ENCODE measurements at regions not wholly inside any gene's neighbourhood (a gene's known extent, or its start where the extent isn't known, plus 50 kb on each side); places are given as distances from the start of the nearest gene placed in this dataset.
"Not testable (repeated sequence)": the region's sequence is repeated elsewhere in the genome, so short reads cannot be mapped to it uniquely, and the experiment has no call there.

GRCh38 chr14:86775896-86776295 is 1217.1 kb downstream of the GALC start:
- DNase-seq: not testable (repeated sequence)

DNA sequence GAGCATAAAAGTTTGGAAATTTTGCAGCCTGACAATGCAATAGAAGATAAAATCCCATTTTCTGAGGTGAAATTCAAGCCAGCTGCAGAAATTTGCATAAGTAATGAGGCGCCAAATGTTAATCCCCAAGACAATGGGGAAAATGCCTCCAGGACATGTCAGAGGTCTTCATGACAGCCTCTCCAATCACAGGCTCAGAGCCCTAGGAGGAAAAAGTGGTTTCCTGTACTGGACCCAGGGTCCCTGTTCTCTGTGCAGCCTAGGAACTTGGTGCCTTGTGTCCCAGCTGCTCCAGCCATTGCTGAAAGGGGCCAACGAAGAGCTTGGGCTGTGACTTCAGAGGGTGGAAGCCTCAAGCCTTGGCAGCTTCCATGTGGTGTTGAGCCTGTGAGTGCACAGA is 1218.1 kb downstream of the GALC start:
- DNase-seq: no peak

- no peak for DNase-seq
These were observed 1220.9 kb downstream of the GALC start for GRCh38 chr14:86772075-86772474.

DNA sequence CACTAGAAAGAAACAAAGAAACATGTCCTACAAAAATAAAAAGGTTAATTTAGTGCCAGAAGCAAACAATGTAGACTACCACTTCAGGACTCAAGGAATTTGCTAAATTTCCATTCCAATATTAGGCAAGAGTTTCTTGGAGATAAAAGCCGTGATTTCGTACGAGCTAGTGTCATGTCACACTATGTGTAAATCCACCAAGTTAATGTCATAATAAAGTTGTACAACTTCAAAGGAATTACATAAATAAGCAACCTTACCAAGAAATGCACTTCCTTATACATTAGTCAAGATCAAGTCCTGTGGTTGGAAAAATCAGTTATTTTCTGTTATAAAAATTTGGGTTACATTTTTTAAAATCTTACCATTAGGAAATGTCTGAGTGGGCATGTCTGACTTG is 1222.8 kb downstream of the GALC start:
- no peak for DNase-seq

DNA sequence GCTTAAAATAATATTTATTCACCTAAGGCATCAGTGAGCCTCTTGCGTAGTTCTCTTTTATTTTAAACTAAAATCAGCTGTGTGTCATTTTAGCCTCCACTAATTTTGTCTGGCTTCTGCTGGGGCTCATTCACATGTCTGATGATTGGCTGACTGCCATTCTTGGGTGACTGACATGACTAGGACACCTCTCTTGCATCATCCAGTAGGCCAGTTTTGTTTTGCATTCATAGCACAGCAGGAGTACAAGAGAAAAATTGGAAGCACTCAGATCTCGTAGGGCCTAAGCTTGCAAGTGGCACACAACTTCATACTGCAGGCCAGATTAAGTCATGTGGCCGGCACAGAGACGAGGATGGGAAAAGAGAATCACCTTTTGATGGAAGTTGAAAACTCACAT is 1226.5 kb downstream of the GALC start:
- DNase-seq: no peak

GRCh38 chr14:86761611-86762010 is 1231.4 kb downstream of the GALC start:
- DNase-seq: no peak

DNA sequence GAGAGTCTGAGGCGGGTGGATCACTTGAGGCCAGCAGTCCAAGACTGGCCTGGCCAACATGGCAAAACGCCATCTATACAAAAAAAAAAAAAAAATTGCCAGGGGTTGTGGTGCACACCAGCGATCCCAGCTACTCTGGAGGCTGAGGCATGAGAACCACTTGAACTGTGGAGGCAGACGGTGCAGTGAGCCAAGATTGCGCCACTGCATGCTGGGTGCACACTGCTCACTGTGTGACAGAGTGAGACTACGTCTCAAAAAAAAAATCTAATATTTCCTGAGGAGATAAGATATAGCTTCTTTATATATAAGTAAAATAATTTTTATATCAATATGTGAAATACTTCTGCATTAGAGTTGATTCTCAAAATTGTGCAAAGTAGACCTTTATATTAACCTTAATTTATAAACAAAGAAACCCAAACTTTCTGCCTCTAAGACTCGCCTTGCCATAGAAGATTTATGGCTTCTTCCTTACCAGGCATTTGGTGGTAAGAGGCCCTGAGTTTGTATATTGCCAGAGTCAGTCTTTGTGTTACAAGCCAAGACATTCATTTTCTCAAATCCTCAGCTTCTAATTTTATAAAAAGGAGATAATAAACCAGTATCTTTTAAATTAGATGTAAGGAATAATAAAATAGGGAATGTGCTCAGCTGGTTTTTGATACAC is 1226.7 kb downstream of the FLRT2 start:
- DNase-seq: no peak

DNA sequence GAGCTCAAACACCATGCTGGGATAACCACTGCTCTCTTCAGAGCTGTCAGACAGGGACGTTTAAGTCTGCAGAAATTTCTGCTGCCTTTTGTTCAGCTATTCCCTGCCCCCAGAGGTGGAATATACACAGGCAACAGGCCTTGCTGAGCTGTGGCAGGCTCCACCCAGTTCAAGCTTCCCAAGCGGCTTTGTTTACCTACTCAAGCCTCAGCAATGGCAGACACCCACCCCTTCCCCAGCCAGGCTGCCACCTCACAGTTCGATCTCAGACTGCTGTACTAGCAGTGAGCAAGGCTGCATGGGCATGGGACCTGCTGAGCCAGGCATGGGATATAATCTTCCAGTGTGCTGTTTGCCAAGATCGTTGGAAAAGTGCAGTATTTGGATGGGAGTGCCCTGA is 1220.5 kb downstream of the FLRT2 start:
- DNase-seq: not testable (repeated sequence)

- no peak for DNase-seq
These were observed 1209.8 kb downstream of the FLRT2 start for GRCh38 chr14:86739761-86740160.

GRCh38 chr14:86731427-86731826 is 1201.5 kb downstream of the FLRT2 start:
- DNase-seq: not testable (repeated sequence)

DNA sequence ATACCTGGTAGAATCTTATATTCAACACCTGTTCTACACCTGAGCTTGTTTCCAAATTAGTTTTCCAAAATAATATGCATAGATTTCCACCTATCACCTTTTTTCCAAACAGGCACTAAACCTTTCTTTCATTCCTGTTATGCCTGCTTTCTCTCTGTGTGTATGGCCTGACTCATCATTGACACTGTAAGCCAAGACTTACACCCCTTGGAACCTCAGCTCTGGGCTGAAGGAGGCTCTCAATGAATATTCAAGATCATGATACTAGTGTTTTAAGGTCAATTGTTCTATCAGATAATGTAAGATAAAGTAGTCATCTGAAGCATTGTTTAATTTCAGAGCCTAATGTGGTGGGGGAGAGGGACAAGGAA is 1193.3 kb downstream of the FLRT2 start:
- no peak for DNase-seq

- DNase-seq: no peak
These were observed 1192.8 kb downstream of the FLRT2 start for GRCh38 chr14:86722612-86723253.

GRCh38 chr14:86714575-86714974 is 1184.6 kb downstream of the FLRT2 start:
- no peak for DNase-seq

DNA sequence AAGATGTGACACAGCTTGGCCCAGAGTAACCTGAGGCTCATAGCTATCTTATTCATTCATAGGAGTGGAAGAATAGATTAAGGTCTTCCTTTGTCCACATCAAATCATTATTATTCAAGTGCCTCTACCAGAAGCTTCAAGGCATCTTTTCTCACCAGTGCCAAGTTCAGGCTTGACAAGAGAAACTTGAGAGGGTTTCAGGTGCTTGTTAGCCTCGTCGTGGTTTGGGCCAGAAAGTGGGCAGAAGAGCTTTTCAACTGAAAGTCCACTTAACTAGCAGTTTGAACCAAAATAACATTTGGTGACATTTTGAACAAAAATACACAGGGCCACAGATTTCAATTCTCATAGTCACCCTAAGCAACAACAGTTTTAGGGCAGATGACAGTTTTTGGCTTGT is 1184.2 kb downstream of the FLRT2 start:
- DNase-seq: no peak

DNA sequence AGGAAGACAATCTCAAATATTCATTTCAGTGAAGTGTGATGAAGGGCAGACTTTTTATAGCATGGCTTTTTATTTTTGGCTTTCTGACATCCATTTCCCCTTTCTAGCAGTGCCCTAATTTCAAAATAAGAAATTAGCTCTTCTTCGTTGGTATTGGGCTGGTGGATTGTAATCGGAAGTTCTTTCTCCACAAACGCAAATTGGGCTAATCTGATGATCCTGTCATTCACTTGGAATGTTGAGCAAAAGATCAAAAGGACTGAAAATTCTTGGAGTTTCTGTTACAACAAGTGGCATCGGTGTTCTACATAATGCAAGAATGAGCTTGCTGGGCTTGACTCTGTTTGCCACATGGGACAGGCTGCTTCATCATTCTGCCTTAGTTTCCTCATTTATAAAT is 1182.8 kb downstream of the FLRT2 start:
- DNase-seq: no peak

DNA sequence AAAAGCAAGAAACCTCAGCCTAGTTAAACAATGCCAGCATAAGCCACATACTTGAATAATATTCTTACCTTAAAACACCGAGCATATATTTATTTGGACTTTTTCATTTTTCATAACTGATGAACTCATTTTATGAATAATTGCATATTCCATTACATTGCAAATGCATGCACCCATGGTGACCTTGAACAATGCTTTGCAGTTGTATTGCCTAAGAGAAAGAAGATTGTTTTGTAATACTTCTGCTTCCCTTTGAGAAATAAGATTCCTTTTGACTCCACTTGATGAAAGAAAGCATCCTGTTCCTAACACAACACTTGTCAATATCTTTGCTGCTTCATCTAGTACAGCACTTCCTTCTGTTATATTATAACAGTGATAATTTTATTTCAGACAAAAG is 1182.2 kb downstream of the FLRT2 start:
- DNase-seq: no peak

- DNase-seq: no peak
These were observed 1178.9 kb downstream of the FLRT2 start for GRCh38 chr14:86708846-86709339.

DNA sequence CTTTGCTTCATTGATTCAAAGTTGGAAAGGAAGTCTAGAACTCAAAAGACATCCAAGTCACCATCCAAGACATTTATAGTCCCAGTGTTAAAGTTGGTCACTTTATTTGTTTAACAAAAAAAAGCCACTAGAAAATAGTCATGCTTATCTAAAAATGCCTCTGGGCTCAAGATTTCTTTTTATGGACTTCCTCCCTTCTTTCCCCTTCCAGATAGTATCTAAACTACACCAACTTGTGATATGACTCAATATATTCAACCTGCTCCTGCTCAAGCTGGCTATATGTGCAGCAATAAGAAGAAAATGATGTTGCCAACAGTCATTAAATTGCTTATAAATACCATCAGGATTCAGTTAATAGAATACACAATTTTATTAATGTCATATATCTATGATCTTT is 1177.1 kb downstream of the FLRT2 start:
- DNase-seq: no peak

DNA sequence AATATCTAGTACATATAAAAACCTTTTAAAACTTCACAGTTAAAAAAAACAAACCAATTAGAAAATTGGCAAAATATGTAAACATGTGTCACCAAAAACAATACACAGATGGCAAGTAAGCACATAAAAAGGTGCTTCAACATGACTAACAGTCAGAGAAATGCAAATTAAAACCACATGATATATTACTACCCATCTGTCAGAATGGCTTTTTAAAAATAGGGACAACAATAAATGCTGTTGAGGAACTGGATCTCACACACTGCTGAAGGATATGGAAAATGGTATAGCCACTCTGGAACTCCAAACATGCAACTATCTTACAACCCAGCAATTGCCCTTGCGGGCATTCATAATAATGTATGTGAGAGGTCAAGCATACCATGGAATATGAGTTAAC is 1153.6 kb downstream of the FLRT2 start:
- DNase-seq: no peak

- no peak for DNase-seq
These were observed 1145.1 kb downstream of the FLRT2 start for GRCh38 chr14:86675059-86675458.

DNA sequence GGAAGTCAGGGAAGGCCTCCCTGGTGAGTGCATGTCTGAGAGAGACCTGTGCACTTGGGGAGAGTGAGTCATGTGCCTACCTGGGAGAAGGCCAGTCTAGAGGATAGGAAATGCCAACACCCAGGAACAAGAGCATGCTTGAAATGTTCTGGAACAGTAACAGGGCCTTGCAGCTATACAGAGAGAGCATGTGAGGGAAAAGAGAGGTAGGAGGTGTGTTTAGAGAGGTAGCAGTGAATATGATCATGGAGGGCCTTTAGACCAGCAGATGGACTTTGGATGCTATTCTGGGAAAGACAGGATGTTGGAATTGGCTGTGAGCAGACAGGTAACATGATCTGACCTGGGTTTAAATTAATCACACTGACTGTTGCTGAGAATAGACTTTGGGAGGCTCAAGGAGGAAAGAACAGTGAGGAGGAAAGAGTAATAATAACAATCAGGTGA is 1143.6 kb downstream of the FLRT2 start:
- no peak for DNase-seq

GRCh38 chr14:86672080-86672479 is 1142.1 kb downstream of the FLRT2 start:
- no peak for DNase-seq

DNA sequence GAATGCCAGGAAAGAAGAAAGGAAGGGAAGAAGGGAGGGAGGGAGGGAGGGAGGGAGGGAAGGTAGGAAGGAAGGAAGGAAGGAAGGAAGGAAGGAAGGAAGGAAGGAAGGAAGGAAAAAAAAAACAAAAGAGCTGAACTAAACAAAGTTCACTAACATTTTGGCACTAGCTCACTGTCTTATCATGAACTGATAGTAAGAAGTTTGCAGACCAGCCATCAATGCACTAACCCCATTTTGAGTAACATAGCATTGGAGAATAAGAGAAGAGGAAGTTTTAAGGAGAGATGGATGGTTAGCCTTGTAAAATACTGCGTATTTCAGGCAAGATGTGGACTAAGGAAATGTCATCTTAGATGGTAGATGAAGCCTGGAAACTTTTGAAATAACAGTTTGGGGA is 1136.0 kb downstream of the FLRT2 start:
- DNase-seq: no peak

GRCh38 chr14:86662334-86662733 is 1132.4 kb downstream of the FLRT2 start:
- no peak for DNase-seq
